Panc1 (cell line): ENCODE measurements at regions not wholly inside any gene's neighbourhood (a gene's known extent, or its start where the extent isn't known, plus 50 kb on each side); places are given as distances from the start of the nearest gene placed in this dataset.
A peak's percentile ranks its signal among the peaks of the same experiment; 100 is the strongest.

Experiments used
- ATAC-seq: fragments of 200-7000 bp; cut with Tn5 transposase; 2 replicates; pipeline ENCODE4 v1.9.1; 2020; ENCODE audit warnings: mild to moderate bottlenecking, moderate library complexity
- BruUV-seq: library from RNA; stranded (reverse); fragments of 400-500 nt; replicated peaks from 2 replicates; lab custom pipeline; 2021; lab: Mats Ljungman, UMichigan
- CTCF ChIA-PET: fragments of 300-600 bp; sonication (Branson Sonifier 250); formaldehyde crosslinking; loops from one replicate; lab custom pipeline; 2022; ENCODE audit warnings: antibody characterized with exemption; lab: Charles Lee
- POLR2A ChIA-PET: fragments of 300-600 bp; sonication (Branson Sonifier 250); formaldehyde crosslinking; loops from one replicate; lab custom pipeline; 2022; ENCODE audit warnings: antibody characterized with exemption; lab: Charles Lee
- DNase-seq: peaks from one replicate; pipeline ENCODE4 v3.0.0-alpha.2; 2010; ENCODE audit warnings: low read depth, low spot score
- H3K27ac ChIP-seq: 2 replicates; pipeline ENCODE4 v1.5.1; 2011; ENCODE audit warnings: mild to moderate bottlenecking, low read length, inconsistent platforms
- H3K27me3 ChIP-seq: fragments of 200-500 bp; sonication (Bioruptor generic); 2 replicates; pipeline ENCODE4 v1.6.0; 2014; ENCODE audit warnings: low read length, inconsistent platforms; ENCODE audit not compliant: control insufficient read depth, insufficient read depth
- H3K36me3 ChIP-seq: fragments of 200-500 bp; sonication (Bioruptor generic); 2 replicates; pipeline ENCODE4 v1.5.1; 2014; ENCODE audit warnings: inconsistent platforms, mild to moderate bottlenecking, low read length, moderate library complexity; ENCODE audit not compliant: control insufficient read depth, insufficient read depth
- H3K4me1 ChIP-seq: 2 replicates; pipeline ENCODE4 v1.5.1; 2011; ENCODE audit warnings: inconsistent platforms, mild to moderate bottlenecking, low read length, moderate library complexity; ENCODE audit not compliant: control insufficient read depth, insufficient read depth
- H3K4me3 ChIP-seq, 2 experiments: 2 replicates each; pipeline ENCODE4 v1.5.1; 2011 to 2012; ENCODE audit warnings: low read depth in 2 of 2, low read length in 2 of 2, mild to moderate bottlenecking in 2 of 2, inconsistent platforms in 1 of 2, moderate library complexity in 1 of 2
- H3K9me3 ChIP-seq: fragments of 200-500 bp; sonication (Bioruptor generic); 2 replicates; pipeline ENCODE4 v1.5.1; 2014; ENCODE audit warnings: low read depth, mild to moderate bottlenecking, inconsistent platforms, low read length, moderate library complexity; ENCODE audit not compliant: control insufficient read depth, insufficient read depth
- CTCF ChIP-seq: fragments of 450-650 bp; IDR thresholded peaks from 2 replicates; pipeline ENCODE4 v1.5.1; 2017; ENCODE audit warnings: mild to moderate bottlenecking
- POLR2AphosphoS5 ChIP-seq: IDR thresholded peaks from 2 replicates; pipeline ENCODE4 v1.6.1; 2012; ENCODE audit warnings: mild to moderate bottlenecking, low read depth, low read length, moderate library complexity
- REST ChIP-seq, 2 experiments: IDR thresholded peaks; 2 replicates each; pipeline ENCODE4 v1.6.1; 2011 to 2012; ENCODE audit warnings: low read depth in 2 of 2, control low read depth in 1 of 2, low read length in 1 of 2, mild to moderate bottlenecking in 1 of 2, moderate library complexity in 1 of 2; ENCODE audit not compliant: insufficient read depth in 1 of 2
- SIN3A ChIP-seq: IDR thresholded peaks from 2 replicates; pipeline ENCODE4 v1.6.1; 2012; ENCODE audit warnings: low read depth, mild to moderate bottlenecking, low read length, moderate library complexity, borderline replicate concordance; ENCODE audit not compliant: insufficient read depth
- TCF7L2 ChIP-seq: IDR thresholded peaks from 2 replicates; pipeline ENCODE4 v1.6.1; 2011; ENCODE audit warnings: mild to moderate bottlenecking, low read depth, low read length, inconsistent platforms
- in situ Hi-C: cut with HindIII; loops from 2 replicates; pipeline ENCODE4 v1.10.0; 2016; ENCODE audit warnings: low sequenced_read_pairs, low pct_unique_long_range_greater_than_20kb
- intact Hi-C: fragments of 100-400 bp; cut with micrococcal nuclease; formaldehyde crosslinking; loops from one replicate; pipeline ENCODE4 v1.10.0; 2022; ENCODE audit not compliant: unreplicated experiment

- in situ Hi-C loops, result no loop called here
- Histone ChIP-seq H3K4me1 (no peaks in the 10 kb centered on the region), H3K9me3 (no peaks in the 10 kb centered on the region), H3K27me3 (no peaks in the 10 kb centered on the region), H3K36me3 (no peaks in the 10 kb centered on the region), H3K4me3 (no peak overlapping the region), H3K27ac (no peak overlapping the region)
- no peak for DNase-seq
- intact Hi-C loops, result no loop called here
- ChIA-PET POLR2A (no interaction called here), CTCF (no interaction called here)
- no TSS peak for BruUV-seq
- TF ChIP-seq CTCF (no peak), POLR2AphosphoS5 (no peak), REST (IDR thresholded peaks at IDR 0.05; ENCODE audit: insufficient read depth in 1 of 2, low read depth in 2 of 2, low read length in 1 of 2) (no peak), SIN3A (no peak), TCF7L2 (no peak)
- no peak for ATAC-seq
Observed at GRCh38 chr14:46074061-46074460, 577.5 kb downstream of the RPL10L start.

- ATAC-seq, result no peak
- TF ChIP-seq TCF7L2, result no peak
- no peak for TF ChIP-seq POLR2AphosphoS5
- TF ChIP-seq CTCF, result no peak
- TF ChIP-seq REST (IDR thresholded peaks at IDR 0.05; ENCODE audit: insufficient read depth in 1 of 2, low read depth in 2 of 2, low read length in 1 of 2), result no peak
- TF ChIP-seq SIN3A, result no peak
- no peaks in the 10 kb centered on the region for H3K4me1 ChIP-seq
- H3K9me3 ChIP-seq, result no peaks in the 10 kb centered on the region
- ChIA-PET CTCF (no interaction called here), POLR2A (no interaction called here)
- no peak for DNase-seq
- no TSS peak for BruUV-seq
- no peak overlapping the region for H3K27ac ChIP-seq
- in situ Hi-C loops, result no loop called here
- no peaks in the 10 kb centered on the region for H3K27me3 ChIP-seq
- intact Hi-C loops, result no loop called here
- 0 out of 4 replicates have a peak overlapping the region, but pooled peaks of 1 of the 2 experiments have one; percentile 5 for H3K4me3 ChIP-seq
- H3K36me3 ChIP-seq, result no peaks in the 10 kb centered on the region
Observed at GRCh38 chr14:46063872-46064271, 587.7 kb downstream of the RPL10L start.
